Upper lobe of right lung (tissue), 1 donor: ENCODE measurements at regions not wholly inside any gene's neighbourhood (a gene's known extent, or its start where the extent isn't known, plus 50 kb on each side); places are given as distances from the start of the nearest gene placed in this dataset.

Experiments
- ATAC-seq: fragments of 200-7000 bp; cut with Tn5 transposase; one replicate; pipeline ENCODE4 v1.9.1; 2020; ENCODE audit warnings: mild to moderate bottlenecking, moderate library complexity
- DNase-seq: peaks from one replicate; pipeline ENCODE4 v3.0.0-alpha.2; 2020
- H3K27ac ChIP-seq: fragments of 200-600 bp; one replicate; pipeline ENCODE4 v1.8.0; 2022
- H3K27me3 ChIP-seq: fragments of 200-600 bp; one replicate; pipeline ENCODE4 v1.8.0; 2022; ENCODE audit warnings: mild to moderate bottlenecking
- H3K36me3 ChIP-seq: fragments of 200-600 bp; one replicate; pipeline ENCODE4 v1.8.0; 2022
- H3K4me1 ChIP-seq: fragments of 200-600 bp; one replicate; pipeline ENCODE4 v1.8.0; 2022
- H3K4me3 ChIP-seq: fragments of 200-600 bp; one replicate; pipeline ENCODE4 v1.8.0; 2022; ENCODE audit warnings: mild to moderate bottlenecking
- H3K9me3 ChIP-seq: fragments of 200-600 bp; one replicate; pipeline ENCODE4 v1.8.0; 2022
- CTCF ChIP-seq: fragments of 200-600 bp; IDR thresholded peaks from one replicate; pipeline ENCODE4 v1.8.0; 2022; ENCODE audit warnings: antibody characterized with exemption
- intact Hi-C: fragments of 100-400 bp; cut with DNase I; formaldehyde crosslinking; loops from one replicate; pipeline ENCODE4 v1.11.0; 2022
- donor health status: DM: no; HTN: yes; CAD: no; lungs with severe emphysema.

- Histone ChIP-seq H3K4me1 (no peaks in the 10 kb centered on the region), H3K9me3 (no peaks in the 10 kb centered on the region), H3K36me3 (no peaks in the 10 kb centered on the region), H3K4me3 (no peak overlapping the region), H3K27me3 (no peaks in the 10 kb centered on the region), H3K27ac (no peak overlapping the region)
- DNase-seq (no peak), ATAC-seq (no peak)
- intact Hi-C loops = no loop called here
- TF ChIP-seq CTCF = no peak
Measured at GRCh38 chr18:72107647-72108383, 436.3 kb downstream of the CBLN2 start.

- no peak for DNase-seq
- H3K27me3 ChIP-seq = no peaks in the 10 kb centered on the region
Measured at GRCh38 chr18:72104851-72105250, 439.3 kb downstream of the CBLN2 start.

GRCh38 chr18:72102412-72102811 is 441.7 kb downstream of the CBLN2 start:
- Histone ChIP-seq H3K27me3 (no peaks in the 10 kb centered on the region), H3K4me3 (no peak overlapping the region), H3K36me3 (no peaks in the 10 kb centered on the region), H3K4me1 (no peaks in the 10 kb centered on the region), H3K27ac (no peak overlapping the region), H3K9me3 (no peaks in the 10 kb centered on the region)
- intact Hi-C loops = no loop called here
- TF ChIP-seq CTCF = no peak
- DNase-seq = no peak
- ATAC-seq = no peak

More at GRCh38 chr18:72104851-72105250, 439.3 kb downstream of the CBLN2 start:
- Histone ChIP-seq H3K27ac (no peak overlapping the region), H3K4me3 (no peak overlapping the region), H3K9me3 (no peaks in the 10 kb centered on the region), H3K4me1 (no peaks in the 10 kb centered on the region), H3K36me3 (no peaks in the 10 kb centered on the region)
- TF ChIP-seq CTCF = no peak
- intact Hi-C loops = no loop called here
- no peak for ATAC-seq

GRCh38 chr18:72100465-72101004 is 443.6 kb downstream of the CBLN2 start:
- ATAC-seq (no peak), DNase-seq (no peak)
- no peak for TF ChIP-seq CTCF
- intact Hi-C loops = no loop called here
- H3K27me3 ChIP-seq = no peaks in the 10 kb centered on the region
- no peak overlapping the region for H3K4me3 ChIP-seq
- no peaks in the 10 kb centered on the region for H3K9me3 ChIP-seq
- H3K4me1 ChIP-seq = no peaks in the 10 kb centered on the region
- no peak overlapping the region for H3K27ac ChIP-seq
- no peaks in the 10 kb centered on the region for H3K36me3 ChIP-seq

- no peak for TF ChIP-seq CTCF
- Histone ChIP-seq H3K4me1 (no peaks in the 10 kb centered on the region), H3K9me3 (no peaks in the 10 kb centered on the region), H3K27me3 (no peaks in the 10 kb centered on the region), H3K4me3 (no peak overlapping the region), H3K27ac (no peak overlapping the region), H3K36me3 (no peaks in the 10 kb centered on the region)
- intact Hi-C loops = no loop called here
- no peak for DNase-seq
- no peak for ATAC-seq
Measured at GRCh38 chr18:72091369-72091768, 452.8 kb downstream of the CBLN2 start.
